ENCODE measurements at regions not wholly inside any gene's neighbourhood (a gene's known extent, or its start where the extent isn't known, plus 50 kb on each side); places are given as distances from the start of the nearest gene placed in this dataset.

DNA sequence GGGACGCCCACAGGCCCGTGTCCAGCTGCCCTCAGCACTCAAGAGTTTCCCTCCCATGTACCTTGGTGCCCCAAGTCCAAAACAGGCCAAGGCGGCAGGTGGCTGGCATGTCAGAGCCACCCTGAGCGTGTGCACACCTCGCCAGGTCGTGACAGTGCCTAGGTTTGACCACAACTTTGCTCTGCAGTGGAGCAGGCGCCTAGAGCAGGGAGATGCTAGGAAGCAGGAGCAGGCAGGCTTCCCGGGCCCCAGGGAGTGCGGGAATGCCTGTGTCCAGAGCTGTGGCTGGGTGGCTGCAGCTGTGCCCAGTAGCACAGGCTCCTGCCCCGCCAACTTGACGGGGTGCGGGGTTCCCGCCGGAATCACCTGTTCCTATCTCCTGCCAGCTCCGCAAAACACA, 380.8 kb upstream of the IMPG1 start:
- no peak overlapping the region for H3K27ac Mint-ChIP-seq
- Histone ChIP-seq H3K27me3 (ENCODE audit: control insufficient read depth, insufficient read depth, low read length) (no peaks in the 10 kb centered on the region), H3K36me3 (ENCODE audit: control insufficient read depth, insufficient read depth, low read length) (no peaks in the 10 kb centered on the region), H3K27ac (ENCODE audit: low read length) (no peak overlapping the region), H3K9me3 (ENCODE audit: control insufficient read depth, insufficient read depth, low read length) (peaks cover 10% of the 10 kb centered on the region), H3K4me3 (ENCODE audit: low read length) (no peak overlapping the region), H3K4me1 (ENCODE audit: control insufficient read depth, insufficient read depth, low read length) (no peaks in the 10 kb centered on the region)
- H3K36me3 Mint-ChIP-seq: no peaks in the 10 kb centered on the region
- DNase-seq: no peak
- TF ChIP-seq, protein P1, sequence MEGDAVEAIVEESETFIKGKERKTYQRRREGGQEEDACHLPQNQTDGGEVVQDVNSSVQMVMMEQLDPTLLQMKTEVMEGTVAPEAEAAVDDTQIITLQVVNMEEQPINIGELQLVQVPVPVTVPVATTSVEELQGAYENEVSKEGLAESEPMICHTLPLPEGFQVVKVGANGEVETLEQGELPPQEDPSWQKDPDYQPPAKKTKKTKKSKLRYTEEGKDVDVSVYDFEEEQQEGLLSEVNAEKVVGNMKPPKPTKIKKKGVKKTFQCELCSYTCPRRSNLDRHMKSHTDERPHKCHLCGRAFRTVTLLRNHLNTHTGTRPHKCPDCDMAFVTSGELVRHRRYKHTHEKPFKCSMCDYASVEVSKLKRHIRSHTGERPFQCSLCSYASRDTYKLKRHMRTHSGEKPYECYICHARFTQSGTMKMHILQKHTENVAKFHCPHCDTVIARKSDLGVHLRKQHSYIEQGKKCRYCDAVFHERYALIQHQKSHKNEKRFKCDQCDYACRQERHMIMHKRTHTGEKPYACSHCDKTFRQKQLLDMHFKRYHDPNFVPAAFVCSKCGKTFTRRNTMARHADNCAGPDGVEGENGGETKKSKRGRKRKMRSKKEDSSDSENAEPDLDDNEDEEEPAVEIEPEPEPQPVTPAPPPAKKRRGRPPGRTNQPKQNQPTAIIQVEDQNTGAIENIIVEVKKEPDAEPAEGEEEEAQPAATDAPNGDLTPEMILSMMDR (IDR thresholded peaks at IDR 0.05): no peak
- H3K27me3 Mint-ChIP-seq (ENCODE audit: low read depth in 2 of 2): no peaks in the 10 kb centered on the region
- ATAC-seq: no peak
- no peaks in the 10 kb centered on the region for H3K4me1 Mint-ChIP-seq
- no peak overlapping the region for H3K4me3 Mint-ChIP-seq
- peaks cover 6 to 12% of the 10 kb centered on the region in 2 donors for H3K9me3 Mint-ChIP-seq
- intact Hi-C loops (cut with micrococcal nuclease): no loop called here
- 88% methylated on average over 15 of the region's 15 CpGs for WGBS (ENCODE audit: insufficient coverage)

DNA sequence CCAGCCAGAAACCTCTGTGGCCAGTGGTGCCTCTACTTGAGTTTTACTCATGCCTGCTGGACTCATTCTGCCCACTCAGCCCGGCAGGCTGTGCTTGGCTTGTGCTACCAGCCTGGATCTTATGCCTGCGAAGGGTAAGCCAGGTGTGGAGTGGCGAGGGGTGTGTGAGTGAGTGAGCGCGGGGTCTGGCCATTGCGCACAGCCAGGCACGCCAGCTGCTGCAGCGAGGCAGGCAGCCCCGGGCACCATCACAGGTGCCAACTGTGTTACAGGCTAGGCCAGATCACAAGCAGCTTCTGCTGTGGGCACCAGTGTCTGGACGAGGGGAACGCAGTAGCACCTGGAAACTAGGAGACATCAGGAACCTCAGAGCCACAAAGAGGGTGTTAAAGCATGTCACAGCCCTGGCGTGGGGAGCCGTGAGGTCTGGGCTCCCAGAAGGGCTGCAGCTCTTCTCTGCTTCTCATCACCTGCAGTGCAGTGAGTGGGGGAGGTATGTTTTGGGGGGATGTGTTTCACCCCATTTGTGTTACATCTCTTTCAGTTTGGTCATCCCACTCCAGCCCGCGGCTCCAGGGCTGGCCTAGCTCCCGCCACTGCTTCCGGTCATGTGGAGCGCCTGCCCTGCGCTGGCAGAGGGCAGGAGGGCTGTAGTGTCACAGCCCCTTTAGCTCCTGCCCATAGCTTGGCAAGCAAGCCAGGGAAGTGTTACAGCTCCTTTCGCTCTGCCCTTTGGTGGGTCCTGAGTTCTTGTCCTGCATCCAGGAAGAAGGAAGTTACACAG, 379.7 kb upstream of the IMPG1 start:
- H3K27me3 ChIP-seq (ENCODE audit: control insufficient read depth, insufficient read depth, low read length): no peaks in the 10 kb centered on the region
- ATAC-seq: no peak
- Mint-ChIP-seq H3K4me3 (no peak overlapping the region), H3K4me1 (no peaks in the 10 kb centered on the region), H3K27me3 (ENCODE audit: low read depth in 2 of 2) (no peaks in the 10 kb centered on the region), H3K27ac (no peak overlapping the region), H3K9me3 (peaks cover 12 to 21% of the 10 kb centered on the region in 2 donors), H3K36me3 (no peaks in the 10 kb centered on the region)
- DNase-seq: no peak
- H3K36me3 ChIP-seq (ENCODE audit: control insufficient read depth, insufficient read depth, low read length): no peaks in the 10 kb centered on the region
- H3K4me1 ChIP-seq (ENCODE audit: control insufficient read depth, insufficient read depth, low read length): no peaks in the 10 kb centered on the region
- no peak overlapping the region for H3K4me3 ChIP-seq (ENCODE audit: low read length)
- TF ChIP-seq, protein P1 (IDR thresholded peaks at IDR 0.05): no peak
- no peak overlapping the region for H3K27ac ChIP-seq (ENCODE audit: low read length)
- WGBS (ENCODE audit: insufficient coverage): 92% methylated on average over 20 of the region's 20 CpGs
- intact Hi-C loops (cut with micrococcal nuclease): no loop called here
- peaks cover 10% of the 10 kb centered on the region for H3K9me3 ChIP-seq (ENCODE audit: control insufficient read depth, insufficient read depth, low read length)

DNA sequence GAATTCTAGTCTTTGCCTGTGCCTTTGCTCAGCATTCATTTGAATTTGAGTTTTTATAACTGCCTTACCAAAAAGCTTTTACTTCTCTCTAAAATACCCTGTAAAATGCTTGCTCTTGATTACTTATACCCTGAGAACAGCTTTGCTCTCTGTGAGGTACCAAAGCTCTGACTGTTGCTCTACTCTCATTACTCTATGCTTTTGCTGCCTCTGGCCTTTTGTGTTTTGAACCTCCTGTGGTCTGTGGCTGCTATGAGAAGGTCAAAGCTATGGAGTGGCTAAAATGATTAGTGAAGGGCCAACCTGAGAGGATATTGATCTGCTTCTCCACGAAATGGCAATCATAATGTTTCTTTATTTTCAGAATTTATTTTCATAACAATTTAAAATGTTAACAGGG, 375.6 kb upstream of the IMPG1 start:
- H3K27ac ChIP-seq (ENCODE audit: low read length): no peak overlapping the region
- TF ChIP-seq, protein P1 (IDR thresholded peaks at IDR 0.05): no peak
- Mint-ChIP-seq H3K4me3 (no peak overlapping the region), H3K27ac (no peak overlapping the region), H3K4me1 (no peaks in the 10 kb centered on the region), H3K27me3 (ENCODE audit: low read depth in 2 of 2) (no peaks in the 10 kb centered on the region), H3K9me3 (peaks cover 15 to 27% of the 10 kb centered on the region in 2 donors), H3K36me3 (no peaks in the 10 kb centered on the region)
- no CpG with 5 or more reads among the region's 1 CpG for WGBS (ENCODE audit: insufficient coverage)
- H3K9me3 ChIP-seq (ENCODE audit: control insufficient read depth, insufficient read depth, low read length): peaks cover 10% of the 10 kb centered on the region
- no peaks in the 10 kb centered on the region for H3K27me3 ChIP-seq (ENCODE audit: control insufficient read depth, insufficient read depth, low read length)
- H3K4me3 ChIP-seq (ENCODE audit: low read length): no peak overlapping the region
- intact Hi-C loops (cut with micrococcal nuclease): no loop called here
- no peaks in the 10 kb centered on the region for H3K4me1 ChIP-seq (ENCODE audit: control insufficient read depth, insufficient read depth, low read length)
- no peaks in the 10 kb centered on the region for H3K36me3 ChIP-seq (ENCODE audit: control insufficient read depth, insufficient read depth, low read length)
- ATAC-seq (no peak), DNase-seq (no peak)

DNA sequence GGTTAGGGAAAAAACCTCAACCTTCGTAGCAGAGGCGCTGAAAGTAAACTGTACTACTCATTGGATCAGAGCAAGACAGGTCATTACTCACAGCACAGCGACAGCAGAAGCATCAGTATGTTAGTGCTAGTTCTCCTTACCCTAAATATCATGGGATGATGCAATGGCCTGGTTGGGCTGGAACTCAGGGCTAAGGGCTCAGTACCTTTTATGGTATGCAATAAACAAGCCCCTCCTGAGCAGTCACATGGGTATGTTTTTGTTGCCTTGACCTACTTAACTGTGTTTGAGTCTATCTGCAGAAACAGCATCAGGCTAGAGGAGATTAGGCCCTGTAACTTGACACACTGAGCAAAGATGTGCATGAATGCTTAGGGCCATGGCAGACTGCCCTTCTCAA, 369.4 kb upstream of the IMPG1 start:
- 72% methylated on average over 3 of the region's 3 CpGs for WGBS (ENCODE audit: insufficient coverage)
- H3K36me3 ChIP-seq (ENCODE audit: control insufficient read depth, insufficient read depth, low read length): no peaks in the 10 kb centered on the region
- ATAC-seq: no peak

More for the DNA sequence above, 369.4 kb upstream of the IMPG1 start:
- Histone ChIP-seq H3K4me3 (ENCODE audit: low read length) (no peak overlapping the region), H3K4me1 (ENCODE audit: control insufficient read depth, insufficient read depth, low read length) (no peaks in the 10 kb centered on the region), H3K9me3 (ENCODE audit: control insufficient read depth, insufficient read depth, low read length) (no peaks in the 10 kb centered on the region), H3K27me3 (ENCODE audit: control insufficient read depth, insufficient read depth, low read length) (no peaks in the 10 kb centered on the region), H3K27ac (ENCODE audit: low read length) (no peak overlapping the region)
- H3K4me1 Mint-ChIP-seq: no peaks in the 10 kb centered on the region
- H3K9me3 Mint-ChIP-seq: peaks cover 7 to 21% of the 10 kb centered on the region in 2 donors
- intact Hi-C loops (cut with micrococcal nuclease): no loop called here
- H3K4me3 Mint-ChIP-seq: no peak overlapping the region
- no peak for DNase-seq
- no peak overlapping the region for H3K27ac Mint-ChIP-seq
- TF ChIP-seq, protein P1 (IDR thresholded peaks at IDR 0.05): no peak
- no peaks in the 10 kb centered on the region for H3K36me3 Mint-ChIP-seq
- no peaks in the 10 kb centered on the region for H3K27me3 Mint-ChIP-seq (ENCODE audit: low read depth in 2 of 2)

All from natural killer cell (primary cell).